ENCODE measurements at regions not wholly inside any gene's neighbourhood (a gene's known extent, or its start where the extent isn't known, plus 50 kb on each side); places are given as distances from the start of the nearest gene placed in this dataset.

DNA sequence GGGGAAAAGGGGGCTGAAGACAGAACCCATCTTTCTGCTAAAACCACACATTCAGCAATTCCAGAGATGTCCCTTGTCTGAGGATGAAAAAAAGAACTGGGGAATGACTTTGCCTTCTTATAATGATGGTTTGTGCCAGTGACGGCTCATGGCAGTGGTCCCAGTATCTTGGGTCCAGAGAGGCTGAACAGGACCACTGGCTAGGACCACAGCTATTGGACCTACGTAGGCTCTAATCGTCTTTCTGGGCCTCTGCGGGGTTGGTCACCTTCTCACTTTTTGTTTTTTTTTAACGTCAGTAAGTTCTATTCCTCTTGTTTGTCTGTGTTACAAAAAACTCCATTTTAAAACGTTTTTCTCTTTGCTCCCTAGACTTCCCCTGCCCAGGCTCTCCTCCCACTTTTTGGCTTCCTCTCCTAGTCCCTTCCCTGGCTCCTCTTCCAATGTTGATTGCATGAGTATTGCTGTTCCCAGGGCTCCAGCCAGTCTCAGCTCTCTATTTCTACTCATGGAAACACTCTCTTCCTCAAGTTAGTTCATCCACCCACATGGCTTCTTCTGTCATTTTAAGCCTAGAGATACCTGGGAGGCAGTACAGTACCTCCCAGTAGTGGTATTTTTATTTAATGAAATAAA is 52.6 kb upstream of the STX18 start:
- DNase-seq = no peak

- no peak for DNase-seq
Observed at GRCh38 chr4:4593596-4594284, 51.9 kb upstream of the STX18 start.

GRCh38 chr4:4592414-4592813 is 50.6 kb upstream of the STX18 start:
- no peak for DNase-seq
